SJCRH30 (cell line): ENCODE measurements at regions not wholly inside any gene's neighbourhood (a gene's known extent, or its start where the extent isn't known, plus 50 kb on each side); places are given as distances from the start of the nearest gene placed in this dataset.
A peak's percentile ranks its signal among the peaks of the same experiment; 100 is the strongest.

Source experiments
- DNase-seq, 2 experiments: peaks; one replicate each; pipeline ENCODE4 v3.0.0-alpha.2; 2015 to 2020
- H3K27ac ChIP-seq: fragments of 250-450 bp; sonication (Bioruptor Pico); 2 replicates; pipeline ENCODE4 v1.5.1; 2020; ENCODE audit warnings: mild to moderate bottlenecking, moderate library complexity
- H3K27me3 ChIP-seq: fragments of 250-450 bp; sonication (Bioruptor Pico); 2 replicates; pipeline ENCODE4 v1.5.1; 2020; ENCODE audit warnings: mild to moderate bottlenecking, moderate library complexity
- H3K36me3 ChIP-seq: fragments of 250-450 bp; sonication (Bioruptor Pico); 2 replicates; pipeline ENCODE4 v1.5.1; 2020; ENCODE audit warnings: mild to moderate bottlenecking, moderate library complexity
- H3K4me1 ChIP-seq: fragments of 250-450 bp; sonication (Bioruptor Pico); 2 replicates; pipeline ENCODE4 v1.5.1; 2020; ENCODE audit warnings: mild to moderate bottlenecking, moderate library complexity
- H3K4me3 ChIP-seq: fragments of 250-450 bp; sonication (Bioruptor Pico); 2 replicates; pipeline ENCODE4 v1.5.1; 2020; ENCODE audit warnings: mild to moderate bottlenecking, moderate library complexity
- H3K9me3 ChIP-seq: fragments of 250-450 bp; sonication (Bioruptor Pico); replicated peaks from 2 replicates; pipeline ENCODE4 v1.5.1; 2020; ENCODE audit warnings: mild to moderate bottlenecking, moderate library complexity

- Histone ChIP-seq H3K4me1 (peaks cover 34% of the 10 kb centered on the region), H3K4me3 (no peak overlapping the region), H3K27me3 (no peaks in the 10 kb centered on the region), H3K27ac (no peak overlapping the region), H3K36me3 (no peaks in the 10 kb centered on the region), H3K9me3 (peaks cover 5% of the 10 kb centered on the region; the same call in 1 of the 2 replicates)
- DNase-seq = no peak
These were observed 267.2 kb upstream of the ECI2 start for GRCh38 chr6:4402477-4402976.

DNA sequence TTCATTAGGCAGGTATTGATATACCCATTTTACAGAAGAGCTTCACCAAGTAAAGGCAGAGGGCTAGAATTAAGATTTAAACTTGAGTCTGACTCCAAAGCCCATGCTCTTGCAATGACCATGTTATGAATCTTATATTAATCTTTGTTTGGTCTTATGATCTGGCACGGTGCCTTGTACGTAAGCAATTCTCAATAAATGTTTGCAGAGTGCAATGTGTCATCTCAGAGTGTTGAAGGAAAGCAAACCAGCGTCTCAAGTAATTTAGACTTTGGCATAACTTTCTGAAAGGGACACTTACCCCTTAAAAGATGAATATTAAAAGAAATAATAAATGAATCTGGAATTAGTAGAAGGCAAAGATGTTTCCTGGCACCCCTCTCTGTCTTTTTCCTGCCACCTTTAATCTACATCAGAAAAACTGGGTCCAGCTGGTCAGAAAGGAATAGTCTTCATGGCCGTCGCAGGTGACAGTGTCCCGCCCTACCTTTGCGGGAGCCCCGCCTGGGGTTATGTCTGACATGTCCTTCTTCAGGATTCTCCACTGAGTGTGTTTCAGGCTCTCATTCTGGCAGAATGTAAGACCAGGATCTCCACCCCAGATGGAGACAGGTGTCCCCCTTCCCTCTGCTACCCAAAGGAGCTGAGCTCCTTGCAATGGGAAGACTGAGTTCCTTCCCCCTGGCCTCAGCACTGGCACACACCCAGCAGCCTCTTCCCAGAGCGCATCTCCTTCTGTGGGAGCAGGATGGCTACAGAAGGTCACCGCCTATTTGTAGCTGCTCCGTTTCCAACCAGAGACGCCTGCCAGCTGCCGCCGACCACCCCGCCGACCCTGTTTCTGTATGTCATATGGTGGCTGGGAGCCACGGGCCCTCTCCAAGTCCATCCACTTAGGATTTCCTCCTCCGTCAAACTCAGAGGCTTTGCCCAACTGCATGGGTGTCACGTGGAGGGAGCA, 266.3 kb upstream of the ECI2 start:
- no peak overlapping the region for H3K27ac ChIP-seq
- no peak overlapping the region for H3K4me3 ChIP-seq
- no peak for DNase-seq
- H3K27me3 ChIP-seq = no peaks in the 10 kb centered on the region
- peaks cover under 1% of the 10 kb centered on the region; the same call in 1 of the 2 replicates for H3K9me3 ChIP-seq
- H3K36me3 ChIP-seq = no peaks in the 10 kb centered on the region
- H3K4me1 ChIP-seq = peaks cover 39% of the 10 kb centered on the region

- H3K4me3 ChIP-seq = no peak overlapping the region
- no peak for DNase-seq
- H3K9me3 ChIP-seq = no peaks in the 10 kb centered on the region; the same call in 1 of the 2 replicates
- no peaks in the 10 kb centered on the region for H3K36me3 ChIP-seq
- H3K27ac ChIP-seq = peak overlapping the region; percentile 94
- H3K27me3 ChIP-seq = no peaks in the 10 kb centered on the region
- H3K4me1 ChIP-seq = peaks cover 35% of the 10 kb centered on the region
These were observed 264.3 kb upstream of the ECI2 start for GRCh38 chr6:4399656-4400055.

GRCh38 chr6:4398791-4399190, 263.4 kb upstream of the ECI2 start:
- no peaks in the 10 kb centered on the region for H3K36me3 ChIP-seq
- no peak overlapping the region for H3K4me3 ChIP-seq
- no peaks in the 10 kb centered on the region for H3K9me3 ChIP-seq
- H3K27me3 ChIP-seq = no peaks in the 10 kb centered on the region
- H3K4me1 ChIP-seq = peaks cover 36% of the 10 kb centered on the region
- H3K27ac ChIP-seq = peak overlapping the region; percentile 94
- DNase-seq = peak; percentile 43 to 77

GRCh38 chr6:4397307-4397706, 261.9 kb upstream of the ECI2 start:
- H3K27me3 ChIP-seq = no peaks in the 10 kb centered on the region
- peak overlapping the region; percentile 41 for H3K4me3 ChIP-seq
- peak; percentile 94 to 97 for DNase-seq
- no peaks in the 10 kb centered on the region for H3K9me3 ChIP-seq
- H3K36me3 ChIP-seq = no peaks in the 10 kb centered on the region
- H3K27ac ChIP-seq = peak overlapping the region; percentile 94
- peaks cover 36% of the 10 kb centered on the region for H3K4me1 ChIP-seq

- Histone ChIP-seq H3K27ac (peak overlapping the region; percentile 11; the same call in 1 of the 2 replicates), H3K36me3 (no peaks in the 10 kb centered on the region), H3K27me3 (no peaks in the 10 kb centered on the region), H3K4me1 (peaks cover 36% of the 10 kb centered on the region), H3K4me3 (no peak overlapping the region), H3K9me3 (no peaks in the 10 kb centered on the region)
- no peak for DNase-seq
These were observed 260.7 kb upstream of the ECI2 start for GRCh38 chr6:4396044-4396443.

GRCh38 chr6:4395386-4395785, 260.0 kb upstream of the ECI2 start:
- H3K27ac ChIP-seq = peak overlapping the region; percentile 11; the same call in 1 of the 2 replicates
- H3K4me1 ChIP-seq = peaks cover 36% of the 10 kb centered on the region
- no peaks in the 10 kb centered on the region for H3K9me3 ChIP-seq
- no peaks in the 10 kb centered on the region for H3K27me3 ChIP-seq
- no peak overlapping the region for H3K4me3 ChIP-seq
- no peaks in the 10 kb centered on the region for H3K36me3 ChIP-seq
- no peak for DNase-seq

- H3K4me1 ChIP-seq = peaks cover 36% of the 10 kb centered on the region
- H3K4me3 ChIP-seq = no peak overlapping the region
- H3K27ac ChIP-seq = no peak overlapping the region
- no peaks in the 10 kb centered on the region for H3K36me3 ChIP-seq
- H3K27me3 ChIP-seq = no peaks in the 10 kb centered on the region
- DNase-seq = no peak
- H3K9me3 ChIP-seq = no peaks in the 10 kb centered on the region
These were observed 259.4 kb upstream of the ECI2 start for GRCh38 chr6:4394786-4395185.

- H3K9me3 ChIP-seq = no peaks in the 10 kb centered on the region
- no peak overlapping the region for H3K4me3 ChIP-seq
- H3K27me3 ChIP-seq = no peaks in the 10 kb centered on the region
- no peaks in the 10 kb centered on the region for H3K36me3 ChIP-seq
- peak; percentile 91 to 92 for DNase-seq
- peaks cover 8% of the 10 kb centered on the region for H3K4me1 ChIP-seq
- peak overlapping the region; percentile 48 for H3K27ac ChIP-seq
These were observed 253.3 kb upstream of the ECI2 start for GRCh38 chr6:4388675-4389074.

- no peaks in the 10 kb centered on the region for H3K9me3 ChIP-seq
- DNase-seq = no peak
- no peaks in the 10 kb centered on the region for H3K36me3 ChIP-seq
- peaks cover 8% of the 10 kb centered on the region for H3K4me1 ChIP-seq
- no peaks in the 10 kb centered on the region for H3K27me3 ChIP-seq
- no peak overlapping the region for H3K27ac ChIP-seq
- no peak overlapping the region for H3K4me3 ChIP-seq
These were observed 249.3 kb upstream of the ECI2 start for GRCh38 chr6:4384656-4385055.

DNA sequence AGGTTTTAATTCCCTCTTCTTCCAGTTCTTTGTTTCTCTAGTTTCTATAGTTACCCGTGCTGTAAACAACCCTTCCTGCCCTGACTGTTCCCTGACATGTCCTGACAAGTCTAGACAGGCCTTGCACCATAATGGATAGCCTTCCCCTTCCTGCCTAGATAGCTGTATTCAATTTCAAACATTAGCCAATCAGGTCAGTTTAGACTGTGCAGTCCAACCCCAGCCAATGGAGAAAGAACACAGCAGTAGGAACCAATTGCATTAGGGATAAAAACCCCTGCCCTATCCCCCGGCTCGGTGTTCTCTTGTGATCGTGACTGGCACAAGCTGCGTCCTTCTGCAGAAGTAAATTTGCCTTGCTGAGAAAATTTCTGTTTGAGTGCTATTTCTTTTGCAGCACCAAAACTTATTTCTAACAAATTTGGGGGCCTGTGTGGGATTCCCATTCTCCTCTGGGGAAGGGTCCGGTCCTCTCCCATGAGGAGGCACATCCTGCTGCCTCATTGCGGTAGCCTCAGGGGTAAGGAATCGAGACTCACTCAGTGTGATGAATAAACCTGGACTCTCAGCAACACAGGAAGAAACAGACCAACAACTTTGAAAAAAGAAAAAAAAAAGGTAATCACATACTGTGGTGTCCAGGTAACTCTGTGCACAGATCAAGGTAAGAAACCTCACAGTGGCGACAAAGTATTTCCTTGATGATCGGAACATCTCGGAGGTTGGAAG, 248.7 kb upstream of the ECI2 start:
- peaks cover 7% of the 10 kb centered on the region for H3K4me1 ChIP-seq
- H3K9me3 ChIP-seq = no peaks in the 10 kb centered on the region
- no peaks in the 10 kb centered on the region for H3K36me3 ChIP-seq
- H3K27me3 ChIP-seq = no peaks in the 10 kb centered on the region
- H3K27ac ChIP-seq = no peak overlapping the region
- H3K4me3 ChIP-seq = no peak overlapping the region
- DNase-seq = no peak

DNA sequence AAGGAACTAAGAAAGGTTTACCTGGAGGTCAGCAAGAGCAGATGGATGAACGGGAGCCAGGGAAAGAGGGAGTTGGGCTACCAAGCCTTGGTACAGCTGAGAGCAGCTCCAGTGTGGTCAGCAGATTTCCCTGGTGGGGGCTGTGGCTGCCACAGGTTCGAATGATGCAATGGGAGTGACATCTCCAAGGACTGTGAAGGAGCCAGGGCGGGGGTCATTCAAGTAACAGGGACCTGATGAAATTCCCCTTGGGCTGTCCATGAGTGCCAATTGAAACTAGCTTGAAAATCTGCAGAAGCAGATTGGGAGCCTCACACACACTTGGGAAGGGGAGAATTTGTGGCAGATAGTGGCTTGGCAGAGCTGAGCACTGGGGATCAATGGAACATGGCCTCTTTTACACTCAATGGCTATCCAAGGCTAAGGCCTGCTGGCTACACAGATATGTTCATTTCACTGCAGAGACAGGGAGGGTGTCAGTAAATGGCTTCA, 247.0 kb upstream of the ECI2 start:
- peaks cover 4% of the 10 kb centered on the region; the same call in 1 of the 2 replicates for H3K4me1 ChIP-seq

GRCh38 chr6:4381381-4381780, 246.0 kb upstream of the ECI2 start:
- H3K36me3 ChIP-seq = no peaks in the 10 kb centered on the region
- H3K27ac ChIP-seq = no peak overlapping the region
- no peak for DNase-seq
- H3K27me3 ChIP-seq = no peaks in the 10 kb centered on the region
- H3K4me1 ChIP-seq = peaks cover 8% of the 10 kb centered on the region; the same call in 1 of the 2 replicates
- no peaks in the 10 kb centered on the region for H3K9me3 ChIP-seq
- no peak overlapping the region for H3K4me3 ChIP-seq

More for the DNA sequence above, 247.0 kb upstream of the ECI2 start:
- H3K36me3 ChIP-seq = no peaks in the 10 kb centered on the region
- H3K27me3 ChIP-seq = no peaks in the 10 kb centered on the region
- no peak overlapping the region for H3K27ac ChIP-seq
- no peak for DNase-seq
- H3K9me3 ChIP-seq = no peaks in the 10 kb centered on the region
- H3K4me3 ChIP-seq = no peak overlapping the region

- no peaks in the 10 kb centered on the region for H3K27me3 ChIP-seq
- H3K4me1 ChIP-seq = peaks cover 8% of the 10 kb centered on the region; the same call in 1 of the 2 replicates
- no peak for DNase-seq
- no peak overlapping the region for H3K4me3 ChIP-seq
- no peak overlapping the region for H3K27ac ChIP-seq
- H3K9me3 ChIP-seq = no peaks in the 10 kb centered on the region
- H3K36me3 ChIP-seq = no peaks in the 10 kb centered on the region
These were observed 245.5 kb upstream of the ECI2 start for GRCh38 chr6:4380881-4381281.

DNA sequence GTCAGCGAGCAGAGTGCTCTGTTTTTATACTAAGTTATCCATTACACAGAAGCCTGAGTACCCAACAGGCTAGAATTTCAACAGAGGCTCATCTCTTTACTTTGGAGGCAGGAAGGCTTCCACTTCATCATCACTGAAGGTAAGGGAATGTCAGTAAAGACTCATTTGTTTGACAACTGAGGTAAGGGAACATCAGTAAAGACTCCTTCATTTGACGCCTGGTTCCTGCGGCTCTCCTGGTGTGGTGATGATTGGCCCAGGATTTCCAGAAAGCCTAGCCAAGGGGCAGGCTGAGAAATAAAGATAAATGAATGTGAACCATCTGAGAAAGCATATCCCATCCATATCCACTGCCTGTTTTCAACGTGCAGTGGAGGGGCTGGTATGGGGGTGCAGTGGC, 244.6 kb upstream of the ECI2 start:
- Histone ChIP-seq H3K4me3 (no peak overlapping the region), H3K27me3 (no peaks in the 10 kb centered on the region), H3K4me1 (peaks cover 8% of the 10 kb centered on the region; the same call in 1 of the 2 replicates), H3K36me3 (no peaks in the 10 kb centered on the region), H3K9me3 (no peaks in the 10 kb centered on the region), H3K27ac (no peak overlapping the region)
- no peak for DNase-seq
